ENCODE measurements at regions not wholly inside any gene's neighbourhood (a gene's known extent, or its start where the extent isn't known, plus 50 kb on each side); places are given as distances from the start of the nearest gene placed in this dataset.

DNA sequence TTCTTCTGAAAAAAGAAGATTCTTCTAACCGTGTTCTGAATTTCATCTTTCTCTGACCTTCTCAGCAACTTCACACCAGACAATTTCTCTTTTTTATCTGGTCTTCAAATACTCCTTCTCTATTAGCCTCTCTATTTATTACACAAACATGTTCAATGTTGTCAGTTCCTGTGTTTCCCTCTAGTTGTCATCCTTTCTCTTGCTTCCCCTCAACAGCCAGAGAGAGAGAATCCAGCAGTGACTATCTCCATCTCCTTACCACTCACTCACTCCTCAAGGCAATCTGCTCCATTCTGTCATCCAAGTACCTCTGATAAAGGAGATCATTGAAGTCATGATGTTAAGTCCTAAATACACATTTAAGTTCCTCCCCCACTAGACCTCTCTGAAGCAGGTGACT, 491.9 kb upstream of the CHAC2 start:
- Histone ChIP-seq H2BK120ac (ENCODE audit: insufficient read depth, low read length, poor library complexity) (no peak overlapping the region), H3K4me2 (ENCODE audit: low read length) (no peak overlapping the region), H4K12ac (ENCODE audit: low read depth, low read length) (no peak overlapping the region), H2AFZ (ENCODE audit: insufficient read depth, low read length, poor library complexity) (no peak overlapping the region), H2BK12ac (ENCODE audit: low read length) (no peak overlapping the region), H3K4me1 (ENCODE audit: control insufficient read depth in 1 of 2, insufficient read depth in 2 of 2, low read length in 2 of 2) (no peaks in the 10 kb centered on the region), H3K36me3 (ENCODE audit: control insufficient read depth in 1 of 2, insufficient read depth in 2 of 2, low read length in 2 of 2) (no peaks in the 10 kb centered on the region), H3K27ac (ENCODE audit: low read depth, low read length) (no peak overlapping the region), H3K14ac (ENCODE audit: low read length) (no peak overlapping the region), H4K91ac (ENCODE audit: low read depth, low read length) (no peak overlapping the region), H3K9ac (ENCODE audit: low read length) (no peak overlapping the region), H2AK5ac (ENCODE audit: low read length) (no peak overlapping the region), H3K4ac (ENCODE audit: low read depth, low read length) (no peak overlapping the region), H3K9me3 (ENCODE audit: insufficient read depth, low read depth, low read length) (no peaks in the 10 kb centered on the region), H3K23ac (ENCODE audit: low read length) (no peak overlapping the region), H3K27me3 (ENCODE audit: insufficient read depth, low read length) (no peaks in the 10 kb centered on the region), H3K79me2 (ENCODE audit: control insufficient read depth, insufficient read depth, low read length, poor library complexity) (no peaks in the 10 kb centered on the region), H3K79me1 (ENCODE audit: low read length) (no peaks in the 10 kb centered on the region), H3K4me3 (ENCODE audit: low read depth, low read length) (no peak overlapping the region), H2BK5ac (ENCODE audit: low read depth, low read length, poor library complexity) (no peak overlapping the region), H4K8ac (ENCODE audit: low read depth, low read length) (no peak overlapping the region), H3K18ac (ENCODE audit: low read length) (no peak overlapping the region)
- WGBS (ENCODE audit: extremely low coverage, insufficient coverage, insufficient read length) = no CpG with 5 or more reads among the region's 1 CpG
- DNase-seq = no peak

DNA sequence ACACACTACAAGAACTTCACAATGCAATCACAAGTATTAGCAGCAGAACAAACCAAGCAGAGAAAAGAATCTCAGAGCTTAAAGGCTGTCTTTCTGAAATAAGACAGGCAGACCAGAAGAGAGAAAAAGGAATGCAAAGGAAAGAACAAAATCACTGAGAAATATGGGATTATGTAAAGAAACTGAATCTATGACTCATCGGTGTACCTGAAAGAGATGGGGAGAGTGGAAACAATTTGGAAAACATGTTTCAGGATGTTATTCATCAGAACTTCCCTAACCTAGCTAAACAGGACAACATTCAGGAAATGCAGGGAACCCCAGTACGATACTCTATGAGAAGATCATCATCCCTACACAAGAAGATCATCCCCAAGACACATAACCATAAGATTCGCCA, 499.0 kb upstream of the CHAC2 start:
- DNase-seq = no peak
- no CpG with 5 or more reads among the region's 3 CpGs for WGBS (ENCODE audit: extremely low coverage, insufficient coverage, insufficient read length)
- H4K8ac ChIP-seq (ENCODE audit: low read depth, low read length) = no peak overlapping the region
- H3K79me2 ChIP-seq (ENCODE audit: control insufficient read depth, insufficient read depth, low read length, poor library complexity) = no peaks in the 10 kb centered on the region
- H3K27me3 ChIP-seq (ENCODE audit: insufficient read depth, low read length) = no peaks in the 10 kb centered on the region
- H3K4me1 ChIP-seq (ENCODE audit: control insufficient read depth in 1 of 2, insufficient read depth in 2 of 2, low read length in 2 of 2) = peaks cover 6% of the 10 kb centered on the region in 2 experiments
- H2BK120ac ChIP-seq (ENCODE audit: insufficient read depth, low read length, poor library complexity) = no peak overlapping the region
- H3K79me1 ChIP-seq (ENCODE audit: low read length) = peaks cover 2% of the 10 kb centered on the region
- no peak overlapping the region for H3K14ac ChIP-seq (ENCODE audit: low read length)
- H3K4me3 ChIP-seq (ENCODE audit: low read depth, low read length) = no peak overlapping the region
- no peak overlapping the region for H2AK5ac ChIP-seq (ENCODE audit: low read length)
- no peaks in the 10 kb centered on the region for H3K36me3 ChIP-seq (ENCODE audit: control insufficient read depth in 1 of 2, insufficient read depth in 2 of 2, low read length in 2 of 2)
- no peak overlapping the region for H4K91ac ChIP-seq (ENCODE audit: low read depth, low read length)
- H3K9ac ChIP-seq (ENCODE audit: low read length) = no peak overlapping the region
- H3K27ac ChIP-seq (ENCODE audit: low read depth, low read length) = no peak overlapping the region
- H2BK5ac ChIP-seq (ENCODE audit: low read depth, low read length, poor library complexity) = no peak overlapping the region
- H3K23ac ChIP-seq (ENCODE audit: low read length) = no peak overlapping the region
- no peak overlapping the region for H4K12ac ChIP-seq (ENCODE audit: low read depth, low read length)
- H3K4ac ChIP-seq (ENCODE audit: low read depth, low read length) = no peak overlapping the region
- no peak overlapping the region for H2BK12ac ChIP-seq (ENCODE audit: low read length)
- H3K18ac ChIP-seq (ENCODE audit: low read length) = no peak overlapping the region
- H3K9me3 ChIP-seq (ENCODE audit: insufficient read depth, low read depth, low read length) = no peaks in the 10 kb centered on the region
- no peak overlapping the region for H2AFZ ChIP-seq (ENCODE audit: insufficient read depth, low read length, poor library complexity)
- no peak overlapping the region for H3K4me2 ChIP-seq (ENCODE audit: low read length)

DNA sequence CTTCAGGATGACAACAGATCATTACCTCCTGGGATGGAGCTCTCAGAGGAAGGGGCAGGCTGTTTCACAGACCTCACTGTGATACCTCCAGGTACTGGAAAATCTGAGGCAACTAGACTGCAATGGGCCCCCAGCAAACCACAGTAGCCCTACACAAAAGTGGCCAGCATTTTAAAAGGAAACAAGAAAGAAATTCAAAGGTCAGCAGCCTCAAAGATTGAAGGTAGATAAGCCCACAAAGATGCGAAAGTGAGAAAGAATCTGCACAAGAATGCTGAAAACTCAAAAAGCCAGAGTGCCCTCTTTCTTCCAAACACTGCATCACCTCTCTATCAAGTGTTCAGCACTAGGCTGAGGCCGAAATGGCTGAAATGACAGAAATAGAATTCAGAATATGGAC, 499.5 kb upstream of the CHAC2 start:
- no peak overlapping the region for H4K12ac ChIP-seq (ENCODE audit: low read depth, low read length)
- H3K18ac ChIP-seq (ENCODE audit: low read length) = peak overlapping the region; percentile 5
- no peak overlapping the region for H3K4me2 ChIP-seq (ENCODE audit: low read length)
- H3K27ac ChIP-seq (ENCODE audit: low read depth, low read length) = no peak overlapping the region
- no peak overlapping the region for H2AK5ac ChIP-seq (ENCODE audit: low read length)
- no peak overlapping the region for H3K23ac ChIP-seq (ENCODE audit: low read length)
- no peak overlapping the region for H2AFZ ChIP-seq (ENCODE audit: insufficient read depth, low read length, poor library complexity)
- H3K79me2 ChIP-seq (ENCODE audit: control insufficient read depth, insufficient read depth, low read length, poor library complexity) = no peaks in the 10 kb centered on the region
- H4K8ac ChIP-seq (ENCODE audit: low read depth, low read length) = no peak overlapping the region
- no peak overlapping the region for H3K4ac ChIP-seq (ENCODE audit: low read depth, low read length)
- H3K4me3 ChIP-seq (ENCODE audit: low read depth, low read length) = no peak overlapping the region
- no peak overlapping the region for H2BK120ac ChIP-seq (ENCODE audit: insufficient read depth, low read length, poor library complexity)
- H3K9me3 ChIP-seq (ENCODE audit: insufficient read depth, low read depth, low read length) = peaks cover 2% of the 10 kb centered on the region
- H2BK5ac ChIP-seq (ENCODE audit: low read depth, low read length, poor library complexity) = no peak overlapping the region
- H3K36me3 ChIP-seq (ENCODE audit: control insufficient read depth in 1 of 2, insufficient read depth in 2 of 2, low read length in 2 of 2) = no peaks in the 10 kb centered on the region
- no CpG with 5 or more reads among the region's 2 CpGs for WGBS (ENCODE audit: extremely low coverage, insufficient coverage, insufficient read length)
- no peak overlapping the region for H3K14ac ChIP-seq (ENCODE audit: low read length)
- peaks cover 2% of the 10 kb centered on the region for H3K79me1 ChIP-seq (ENCODE audit: low read length)
- H4K91ac ChIP-seq (ENCODE audit: low read depth, low read length) = peak overlapping the region; percentile 62
- no peak overlapping the region for H3K9ac ChIP-seq (ENCODE audit: low read length)
- DNase-seq = peak in 1 of 2 donors; percentile 18
- no peaks in the 10 kb centered on the region for H3K27me3 ChIP-seq (ENCODE audit: insufficient read depth, low read length)
- H3K4me1 ChIP-seq (ENCODE audit: control insufficient read depth in 1 of 2, insufficient read depth in 2 of 2, low read length in 2 of 2) = peaks cover 6% of the 10 kb centered on the region in 2 experiments
- peak overlapping the region; percentile 27 for H2BK12ac ChIP-seq (ENCODE audit: low read length)

DNA sequence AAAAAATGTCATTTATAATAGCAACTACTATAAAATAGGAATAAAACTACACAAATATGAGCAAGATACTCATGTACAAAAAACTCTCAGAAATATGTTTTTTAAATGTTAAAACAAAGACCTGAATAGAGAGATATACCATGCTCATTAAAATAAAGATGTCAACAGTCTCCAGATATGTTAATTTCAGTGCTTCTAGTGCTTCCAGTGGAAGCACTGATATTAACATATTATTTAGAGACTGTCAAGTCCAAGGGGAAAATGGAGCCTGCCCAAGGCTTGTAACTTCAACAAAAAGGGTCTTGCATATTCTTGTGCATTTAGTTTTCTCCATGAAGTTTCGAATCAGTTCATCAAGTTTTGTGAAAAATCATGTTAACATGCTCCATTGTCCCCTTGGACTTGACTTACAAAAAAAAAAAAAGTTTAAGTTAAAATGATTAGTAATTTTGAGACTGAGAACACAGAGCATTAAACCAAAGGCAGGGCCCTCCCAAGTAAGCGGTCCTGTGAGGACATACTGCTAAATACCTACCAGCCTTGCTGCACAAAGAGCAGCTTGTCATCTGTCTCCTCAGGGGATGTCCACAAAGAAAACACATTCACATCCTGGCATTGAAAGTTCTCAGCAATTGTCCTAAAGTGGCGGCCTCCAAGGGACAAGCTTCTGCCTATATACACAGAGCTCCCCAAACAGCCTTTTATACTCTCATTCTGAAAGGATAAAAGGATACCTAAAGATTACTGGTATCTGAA, 501.9 kb upstream of the CHAC2 start:
- Histone ChIP-seq H2BK5ac (ENCODE audit: low read depth, low read length, poor library complexity) (no peak overlapping the region), H3K4me1 (ENCODE audit: control insufficient read depth in 1 of 2, insufficient read depth in 2 of 2, low read length in 2 of 2) (peaks cover 6% of the 10 kb centered on the region in 2 experiments), H2AFZ (ENCODE audit: insufficient read depth, low read length, poor library complexity) (no peak overlapping the region), H4K12ac (ENCODE audit: low read depth, low read length) (no peak overlapping the region), H3K23ac (ENCODE audit: low read length) (no peak overlapping the region), H2BK12ac (ENCODE audit: low read length) (no peak overlapping the region), H3K27me3 (ENCODE audit: insufficient read depth, low read length) (no peaks in the 10 kb centered on the region), H2AK5ac (ENCODE audit: low read length) (no peak overlapping the region), H4K91ac (ENCODE audit: low read depth, low read length) (no peak overlapping the region), H2BK120ac (ENCODE audit: insufficient read depth, low read length, poor library complexity) (no peak overlapping the region), H3K14ac (ENCODE audit: low read length) (no peak overlapping the region), H3K79me1 (ENCODE audit: low read length) (peaks cover 2% of the 10 kb centered on the region), H3K4me2 (ENCODE audit: low read length) (no peak overlapping the region), H3K27ac (ENCODE audit: low read depth, low read length) (no peak overlapping the region), H3K36me3 (ENCODE audit: control insufficient read depth in 1 of 2, insufficient read depth in 2 of 2, low read length in 2 of 2) (no peaks in the 10 kb centered on the region), H3K9me3 (ENCODE audit: insufficient read depth, low read depth, low read length) (peaks cover 2% of the 10 kb centered on the region), H3K9ac (ENCODE audit: low read length) (no peak overlapping the region), H3K4ac (ENCODE audit: low read depth, low read length) (no peak overlapping the region), H4K8ac (ENCODE audit: low read depth, low read length) (no peak overlapping the region), H3K4me3 (ENCODE audit: low read depth, low read length) (no peak overlapping the region), H3K18ac (ENCODE audit: low read length) (no peak overlapping the region), H3K79me2 (ENCODE audit: control insufficient read depth, insufficient read depth, low read length, poor library complexity) (no peaks in the 10 kb centered on the region)
- no CpG with 5 or more reads among the region's 3 CpGs for WGBS (ENCODE audit: extremely low coverage, insufficient coverage, insufficient read length)
- DNase-seq = no peak

Measured in trophoblast cell (in vitro differentiated cells and primary cell).